GM19395 (cell line): ENCODE measurements at regions not wholly inside any gene's neighbourhood (a gene's known extent, or its start where the extent isn't known, plus 50 kb on each side); places are given as distances from the start of the nearest gene placed in this dataset.

Source experiments
- ATAC-seq: cut with Tn5 transposase; IDR thresholded peaks from one replicate; pipeline ENCODE4 v1.9.1; 2021; ENCODE audit warnings: mild to moderate bottlenecking, moderate library complexity; ENCODE audit not compliant: unreplicated experiment

- ATAC-seq, result no peak
Observed at GRCh38 chr6:22078802-22079545, 217.9 kb downstream of the PRL start.

- no peak for ATAC-seq
Observed at GRCh38 chr6:22079783-22080182, 217.1 kb downstream of the PRL start.

- ATAC-seq, result no peak
Observed at GRCh38 chr6:22081709-22082108, 215.1 kb downstream of the PRL start.

DNA sequence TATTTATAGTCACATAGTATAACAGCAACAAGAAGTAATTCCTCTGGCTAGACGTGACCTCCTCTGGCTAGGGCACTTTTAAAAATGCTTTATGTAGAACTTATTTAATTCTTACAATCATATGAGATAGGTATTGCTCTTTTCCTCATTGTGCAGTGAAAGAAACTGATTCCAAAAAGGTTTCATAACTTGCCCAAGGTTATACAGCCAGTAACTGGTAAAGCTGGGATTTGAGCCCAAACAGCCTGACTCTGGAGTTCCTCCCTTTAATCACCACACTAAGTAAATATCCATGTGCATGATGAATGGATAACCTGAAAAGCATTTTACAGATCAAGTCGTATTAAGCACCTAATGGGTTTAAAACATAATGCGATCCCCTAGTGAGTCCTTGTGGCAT lies 214.6 kb downstream of the PRL start:
- ATAC-seq, result no peak

DNA sequence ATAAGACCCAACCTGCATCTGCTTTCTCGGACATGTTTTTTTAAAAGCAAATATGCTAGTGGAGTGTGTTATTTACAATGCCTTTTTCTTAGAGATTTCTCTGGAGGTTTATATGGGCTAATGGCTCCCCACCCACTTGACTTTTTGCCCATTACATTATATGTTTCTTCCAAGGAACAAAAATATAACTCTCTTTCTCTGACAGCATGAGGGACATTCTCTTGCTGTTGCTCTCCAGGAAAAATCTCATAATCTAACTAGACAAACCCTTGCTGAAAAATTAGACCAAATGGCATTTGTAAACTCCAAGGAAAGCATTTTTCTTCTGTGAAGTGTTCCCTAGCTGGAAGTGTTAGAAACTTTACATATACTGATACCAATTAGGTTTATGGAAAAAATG lies 213.7 kb downstream of the PRL start:
- ATAC-seq, result no peak

DNA sequence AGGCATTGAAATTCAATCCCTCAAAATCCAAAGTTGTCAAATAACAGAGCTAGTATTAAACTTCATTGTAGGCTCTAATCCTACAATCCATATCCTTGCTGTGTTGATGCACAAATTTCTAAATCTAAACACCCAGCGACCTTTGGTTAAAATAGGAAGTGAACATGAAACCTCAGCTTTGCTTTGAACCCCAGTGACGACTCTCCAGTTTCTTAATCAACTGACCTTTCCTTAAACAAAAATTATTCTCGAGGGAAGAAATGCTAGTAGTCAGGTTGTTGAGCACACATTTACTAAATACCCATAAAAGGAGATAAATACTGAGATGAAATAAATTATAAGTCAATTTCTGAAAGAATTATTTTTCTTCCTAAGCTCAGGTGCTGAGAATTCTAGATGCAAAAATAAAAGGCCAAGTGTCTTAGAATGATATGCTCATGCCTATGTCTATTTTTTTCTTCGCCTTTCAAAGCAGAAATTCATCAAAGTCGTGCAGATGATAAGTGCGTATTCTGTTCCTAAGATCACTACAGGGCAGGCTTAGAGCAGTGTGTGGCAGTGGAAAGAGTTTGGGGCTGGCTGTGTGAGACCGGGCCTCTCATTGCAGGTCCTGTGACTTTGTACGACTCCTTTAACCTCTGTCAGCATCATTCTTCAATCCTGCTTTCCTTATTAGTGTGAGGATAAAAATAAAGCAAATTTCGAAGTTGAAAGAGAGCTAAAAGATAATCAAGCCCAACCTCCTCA lies 208.7 kb downstream of the PRL start:
- ATAC-seq, result no peak

DNA sequence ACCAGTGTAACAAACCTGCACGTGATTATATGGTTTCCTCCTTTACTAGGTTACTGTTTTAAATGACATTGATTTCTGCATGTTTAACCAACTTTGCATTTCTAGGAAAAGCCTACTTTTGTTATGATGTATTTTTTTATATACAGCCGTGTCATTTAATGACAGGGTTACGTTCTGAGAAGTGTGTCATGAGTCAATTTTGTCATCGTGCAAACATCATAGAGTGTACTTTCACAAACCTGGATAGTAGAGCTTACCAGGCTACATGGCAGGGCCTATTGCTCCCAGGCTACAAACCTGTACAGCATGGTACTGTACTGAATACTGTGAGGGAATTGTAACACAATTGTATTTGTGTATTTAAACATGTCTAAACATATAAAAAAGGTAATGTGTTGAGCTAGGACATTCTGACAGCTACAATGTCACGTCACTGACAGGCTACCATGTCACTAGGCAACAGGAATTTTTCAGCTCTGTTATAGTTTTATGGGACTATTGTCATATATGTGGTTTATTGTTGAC lies 205.3 kb downstream of the PRL start:
- no peak for ATAC-seq

GRCh38 chr6:22095836-22096235 lies 201.0 kb downstream of the PRL start:
- no peak for ATAC-seq

- ATAC-seq, result no peak
Observed at GRCh38 chr6:22098601-22099031, 198.2 kb downstream of the PRL start.

- no peak for ATAC-seq
Observed at GRCh38 chr6:22099231-22099630, 197.6 kb downstream of the PRL start.

- ATAC-seq, result no peak
Observed at GRCh38 chr6:22099923-22100322, 196.9 kb downstream of the PRL start.

- no peak for ATAC-seq
Observed at GRCh38 chr6:22101163-22101562, 195.7 kb downstream of the PRL start.

GRCh38 chr6:22102671-22103070 lies 194.2 kb downstream of the PRL start:
- peak; percentile 94 for ATAC-seq

- no peak for ATAC-seq
Observed at GRCh38 chr6:22106451-22106850, 190.4 kb downstream of the PRL start.

DNA sequence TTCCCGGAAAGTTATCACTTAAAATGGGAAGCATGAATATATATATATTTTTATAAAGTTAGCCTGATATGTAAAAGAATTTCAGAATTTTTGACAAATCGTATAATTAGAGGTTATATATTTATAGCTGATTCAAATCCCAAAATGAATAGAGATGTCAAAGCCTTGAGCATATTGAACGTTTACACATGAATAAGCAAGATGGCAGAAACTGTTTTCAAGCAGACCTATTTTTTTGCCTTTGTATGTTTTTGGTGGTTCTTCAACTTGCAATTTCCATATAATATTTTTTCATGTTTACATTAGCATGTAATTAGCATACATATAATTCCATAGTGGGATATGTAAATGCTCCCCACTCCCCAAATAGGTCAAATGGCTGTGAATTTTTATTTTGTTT lies 189.9 kb downstream of the PRL start:
- no peak for ATAC-seq

DNA sequence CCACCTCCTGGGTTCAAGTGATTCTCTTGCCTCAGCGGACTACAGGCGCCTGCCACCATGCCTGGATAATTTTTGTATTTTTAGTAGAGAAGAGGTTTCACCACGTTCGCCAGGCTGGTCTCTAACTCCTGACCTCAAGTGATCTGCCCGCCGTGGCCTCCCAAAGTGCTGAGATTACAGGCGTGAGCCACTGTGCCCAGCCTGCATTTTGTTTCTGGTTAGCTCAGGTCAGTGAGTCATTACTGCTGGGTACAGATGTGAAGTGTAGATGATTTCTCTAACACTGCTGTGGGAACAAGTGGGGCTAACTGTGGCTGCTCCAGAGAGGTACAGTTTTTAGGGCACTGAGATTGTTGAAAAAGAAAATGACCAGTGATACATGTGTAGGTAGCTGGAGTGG lies 188.6 kb downstream of the PRL start:
- ATAC-seq, result no peak

GRCh38 chr6:22110061-22110460 lies 186.8 kb downstream of the PRL start:
- no peak for ATAC-seq

DNA sequence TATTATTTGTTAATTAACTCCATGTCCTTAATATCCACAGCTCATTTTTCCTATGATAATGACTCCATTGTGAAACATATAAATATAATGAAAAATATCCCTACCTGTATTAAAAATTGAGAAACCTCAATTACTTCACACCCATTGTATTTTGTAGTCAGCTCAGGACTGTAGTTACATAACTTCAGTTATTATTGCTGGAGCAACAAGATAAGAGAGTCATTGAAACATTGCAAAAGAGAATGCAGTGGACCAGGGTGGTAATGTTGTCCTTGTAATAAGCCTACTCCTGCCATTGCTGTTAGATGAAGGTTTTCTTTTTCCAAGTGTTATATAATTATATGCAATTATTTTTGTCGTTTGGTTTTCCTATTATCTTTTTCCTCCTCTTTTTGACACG lies 184.4 kb downstream of the PRL start:
- ATAC-seq, result no peak

DNA sequence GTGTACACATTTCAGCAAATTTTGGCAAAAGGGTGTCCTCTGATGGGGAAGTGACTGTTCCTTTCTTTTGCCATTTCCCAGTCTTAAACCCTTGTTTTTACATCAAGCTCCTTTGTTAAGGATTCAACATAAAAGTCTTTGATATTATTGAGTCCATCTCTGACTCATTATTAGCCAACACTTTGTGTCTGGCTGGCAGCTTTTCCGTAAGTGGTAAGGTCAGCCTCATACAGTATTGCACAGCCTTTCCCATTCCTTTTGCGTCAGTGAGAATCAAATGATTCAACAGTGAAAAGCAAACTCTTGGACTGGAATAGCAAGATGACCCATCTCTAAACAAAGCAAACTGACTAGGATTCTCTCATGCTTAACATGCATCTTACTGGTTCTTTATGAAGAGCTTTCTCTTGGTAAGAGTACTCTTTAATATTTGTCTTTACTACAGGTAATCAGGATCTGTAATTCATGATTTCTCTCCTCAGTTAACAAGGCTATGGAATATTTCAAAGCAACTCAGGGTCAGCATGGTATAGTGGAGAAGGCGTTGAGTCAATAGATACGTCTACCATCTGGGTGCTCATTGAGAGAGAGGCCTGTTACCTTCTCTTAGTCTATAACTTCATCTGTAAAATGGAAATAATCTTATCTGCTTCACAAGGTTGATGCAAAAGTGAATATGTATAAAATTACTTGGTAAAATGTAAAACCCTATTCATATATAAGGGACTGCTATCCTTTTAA lies 183.6 kb downstream of the PRL start:
- ATAC-seq, result no peak

- ATAC-seq, result no peak
Observed at GRCh38 chr6:22115559-22115958, 181.3 kb downstream of the PRL start.

DNA sequence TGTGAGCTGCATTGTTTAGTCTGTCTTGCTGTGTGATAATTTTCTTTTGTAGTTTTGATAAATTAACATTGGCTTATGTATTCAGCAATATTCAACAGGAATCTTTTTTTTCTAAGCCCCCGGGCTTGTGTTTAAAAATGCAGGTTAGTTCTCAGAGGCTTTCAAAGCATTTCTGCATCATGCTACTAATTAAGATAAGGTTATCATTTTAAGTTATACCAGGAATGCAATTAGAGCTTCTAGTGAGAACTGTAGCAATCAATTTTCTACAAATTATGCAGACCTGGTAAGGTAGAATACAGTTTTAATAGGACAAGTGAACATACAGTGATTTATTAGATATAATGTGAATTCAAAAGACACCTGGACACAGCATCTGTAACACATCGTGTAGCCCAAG lies 179.2 kb downstream of the PRL start:
- no peak for ATAC-seq

- ATAC-seq, result no peak
Observed at GRCh38 chr6:22119500-22119899, 177.3 kb downstream of the PRL start.
